ENCODE measurements at regions not wholly inside any gene's neighbourhood (a gene's known extent, or its start where the extent isn't known, plus 50 kb on each side); places are given as distances from the start of the nearest gene placed in this dataset.

DNA sequence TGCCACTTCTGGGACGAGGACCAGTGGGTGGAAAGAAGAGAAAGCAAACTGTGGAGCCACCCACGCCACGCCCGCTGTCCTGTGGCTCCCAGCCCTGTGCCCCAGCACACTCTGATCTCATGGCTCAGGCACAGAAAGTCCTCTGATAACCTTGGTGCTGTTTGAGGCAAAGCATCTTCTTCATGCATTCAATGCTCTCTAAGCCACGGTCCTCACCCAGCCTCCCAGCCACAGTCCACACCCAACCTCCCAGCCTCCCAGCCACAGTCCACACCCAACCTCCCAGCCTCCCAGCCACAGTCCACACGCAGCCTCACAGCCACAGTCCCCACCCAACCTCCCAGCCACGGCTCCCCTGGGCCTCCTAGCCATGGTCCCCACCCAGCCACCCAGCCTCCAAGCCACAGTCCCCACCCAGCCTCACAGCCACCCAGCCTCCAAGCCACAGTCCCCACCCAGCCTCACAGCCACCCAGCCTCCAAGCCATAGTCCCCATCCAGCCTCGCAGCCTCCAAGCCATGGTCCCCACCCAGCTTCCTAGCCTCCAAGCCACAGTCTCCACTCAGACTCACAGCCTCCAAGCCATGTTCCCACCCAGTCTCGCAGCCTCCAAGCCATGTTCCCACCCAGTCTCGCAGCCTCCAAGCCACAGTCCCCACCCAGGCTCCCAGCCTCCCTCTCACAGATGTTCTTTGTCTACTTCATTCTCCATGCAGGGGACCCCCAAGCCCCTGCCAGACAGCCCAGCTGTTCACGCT lies 74.9 kb downstream of the SOX1 start:
- no peak overlapping the region for H3K27ac ChIP-seq (ENCODE audit: low read depth in 1 of 2, low read length in 1 of 2)
- no peaks in the 10 kb centered on the region for H3K4me1 ChIP-seq (ENCODE audit: control insufficient read depth in 5 of 5, insufficient read depth in 5 of 5, low read length in 5 of 5)
- H3K36me3 ChIP-seq (ENCODE audit: control insufficient read depth in 4 of 4, insufficient read depth in 4 of 4, low read length in 4 of 4) = no peaks in the 10 kb centered on the region
- H3K9ac ChIP-seq (ENCODE audit: insufficient read depth in 1 of 2, low read length in 2 of 2) = no peak overlapping the region
- peaks cover 0 to 17% (median 2%) of the 10 kb centered on the region in 3 donors for H3K27me3 ChIP-seq (ENCODE audit: control insufficient read depth in 3 of 3, insufficient read depth in 3 of 3, low read length in 2 of 3)
- ATAC-seq (ENCODE audit: insufficient read depth, low FRiP score) = no peak
- H3K9me3 ChIP-seq (ENCODE audit: control insufficient read depth in 4 of 4, insufficient read depth in 3 of 4, low read length in 3 of 4) = peaks cover 0 to 4% (median 2%) of the 10 kb centered on the region in 4 donors
- DNase-seq = no peak
- WGBS, 2 donors = 85 to 91% methylated on average over 11 of the region's 11 CpGs
- H3K4me3 ChIP-seq = no peak overlapping the region
- TF ChIP-seq, protein P1, sequence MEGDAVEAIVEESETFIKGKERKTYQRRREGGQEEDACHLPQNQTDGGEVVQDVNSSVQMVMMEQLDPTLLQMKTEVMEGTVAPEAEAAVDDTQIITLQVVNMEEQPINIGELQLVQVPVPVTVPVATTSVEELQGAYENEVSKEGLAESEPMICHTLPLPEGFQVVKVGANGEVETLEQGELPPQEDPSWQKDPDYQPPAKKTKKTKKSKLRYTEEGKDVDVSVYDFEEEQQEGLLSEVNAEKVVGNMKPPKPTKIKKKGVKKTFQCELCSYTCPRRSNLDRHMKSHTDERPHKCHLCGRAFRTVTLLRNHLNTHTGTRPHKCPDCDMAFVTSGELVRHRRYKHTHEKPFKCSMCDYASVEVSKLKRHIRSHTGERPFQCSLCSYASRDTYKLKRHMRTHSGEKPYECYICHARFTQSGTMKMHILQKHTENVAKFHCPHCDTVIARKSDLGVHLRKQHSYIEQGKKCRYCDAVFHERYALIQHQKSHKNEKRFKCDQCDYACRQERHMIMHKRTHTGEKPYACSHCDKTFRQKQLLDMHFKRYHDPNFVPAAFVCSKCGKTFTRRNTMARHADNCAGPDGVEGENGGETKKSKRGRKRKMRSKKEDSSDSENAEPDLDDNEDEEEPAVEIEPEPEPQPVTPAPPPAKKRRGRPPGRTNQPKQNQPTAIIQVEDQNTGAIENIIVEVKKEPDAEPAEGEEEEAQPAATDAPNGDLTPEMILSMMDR (IDR thresholded peaks at IDR 0.05; ENCODE audit: control extremely low read depth, extremely low read depth) = no peak

DNA sequence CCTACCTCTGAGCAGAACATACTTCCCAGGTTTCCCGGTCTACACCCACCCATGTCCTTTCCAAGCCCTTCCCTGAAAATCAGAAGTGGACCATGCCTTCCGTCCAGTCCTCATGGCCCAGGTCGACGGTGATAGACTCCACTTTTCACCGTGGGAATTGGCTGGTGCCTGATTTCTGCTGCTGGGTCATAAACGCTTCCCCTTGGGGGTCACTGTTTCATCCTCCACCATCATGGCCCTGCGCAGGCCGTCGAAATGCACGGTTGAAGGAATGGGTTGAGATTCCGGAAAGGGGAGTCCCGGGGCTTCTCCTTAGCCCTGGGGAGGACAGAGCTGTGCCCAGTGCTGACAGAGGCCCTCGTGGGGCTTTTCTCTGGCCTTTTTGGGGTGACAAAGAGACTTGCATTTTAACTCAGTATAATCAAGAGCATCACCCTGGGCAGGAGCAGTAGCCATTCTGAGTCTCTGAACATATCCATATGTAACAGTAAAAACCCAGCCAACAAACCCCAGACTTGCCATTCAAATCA lies 75.5 kb downstream of the SOX1 start:
- H3K9me3 ChIP-seq (ENCODE audit: control insufficient read depth in 4 of 4, insufficient read depth in 3 of 4, low read length in 3 of 4) = peaks cover 0 to 4% (median 2%) of the 10 kb centered on the region in 4 donors
- H3K27ac ChIP-seq (ENCODE audit: low read depth in 1 of 2, low read length in 1 of 2) = no peak overlapping the region
- 80 to 89% methylated on average over 13 of the region's 13 CpGs for WGBS, 2 donors
- TF ChIP-seq, protein P1 (IDR thresholded peaks at IDR 0.05; ENCODE audit: control extremely low read depth, extremely low read depth) = no peak
- H3K9ac ChIP-seq (ENCODE audit: insufficient read depth in 1 of 2, low read length in 2 of 2) = no peak overlapping the region
- no peaks in the 10 kb centered on the region for H3K4me1 ChIP-seq (ENCODE audit: control insufficient read depth in 5 of 5, insufficient read depth in 5 of 5, low read length in 5 of 5)
- DNase-seq = no peak
- no peaks in the 10 kb centered on the region for H3K36me3 ChIP-seq (ENCODE audit: control insufficient read depth in 4 of 4, insufficient read depth in 4 of 4, low read length in 4 of 4)
- ATAC-seq (ENCODE audit: insufficient read depth, low FRiP score) = no peak
- peaks cover 0 to 17% (median 2%) of the 10 kb centered on the region in 3 donors for H3K27me3 ChIP-seq (ENCODE audit: control insufficient read depth in 3 of 3, insufficient read depth in 3 of 3, low read length in 2 of 3)
- no peak overlapping the region for H3K4me3 ChIP-seq

DNA sequence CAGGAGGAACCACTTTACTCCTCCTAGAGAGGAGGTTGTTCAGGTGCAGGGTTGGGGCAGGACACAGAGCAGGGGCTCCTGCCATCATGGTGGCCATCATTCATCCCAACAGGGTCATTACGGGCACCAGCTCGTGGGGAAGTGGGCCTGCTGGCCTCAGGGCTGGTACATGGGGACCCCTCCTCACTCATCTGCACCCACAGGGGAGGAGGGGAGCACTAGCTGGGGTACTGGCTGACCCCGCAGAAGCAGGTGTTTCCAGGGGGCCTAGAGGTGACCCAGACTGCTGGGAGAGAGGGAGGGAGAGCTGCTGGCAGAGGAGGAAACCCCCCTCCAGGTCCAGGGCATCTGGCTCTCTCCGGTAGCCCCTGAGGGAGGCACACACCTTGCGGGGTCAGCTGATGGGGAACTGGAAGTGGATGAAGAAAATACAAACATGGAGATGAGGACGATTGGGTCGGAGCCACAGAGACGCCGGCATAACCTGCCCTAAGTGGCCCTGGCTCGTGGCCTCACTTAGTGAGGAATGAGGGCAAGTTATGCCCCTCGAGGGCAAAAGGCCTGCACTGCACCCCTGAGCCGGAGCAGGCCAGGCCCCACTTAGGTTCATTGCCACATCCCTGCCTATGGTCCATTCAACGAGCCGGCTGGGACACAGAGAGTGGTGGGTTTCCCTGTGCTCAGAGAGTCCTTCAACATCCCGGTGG lies 76.2 kb downstream of the SOX1 start:
- DNase-seq (no peak), ATAC-seq (ENCODE audit: insufficient read depth, low FRiP score) (no peak)
- no peak overlapping the region for H3K4me3 ChIP-seq
- H3K27me3 ChIP-seq (ENCODE audit: control insufficient read depth in 3 of 3, insufficient read depth in 3 of 3, low read length in 2 of 3) = peaks cover 0 to 17% (median 2%) of the 10 kb centered on the region in 3 donors
- no peaks in the 10 kb centered on the region for H3K4me1 ChIP-seq (ENCODE audit: control insufficient read depth in 5 of 5, insufficient read depth in 5 of 5, low read length in 5 of 5)
- H3K36me3 ChIP-seq (ENCODE audit: control insufficient read depth in 4 of 4, insufficient read depth in 4 of 4, low read length in 4 of 4) = no peaks in the 10 kb centered on the region
- TF ChIP-seq, protein P1 (IDR thresholded peaks at IDR 0.05; ENCODE audit: control extremely low read depth, extremely low read depth) = no peak
- peaks cover 0 to 4% (median 2%) of the 10 kb centered on the region in 4 donors for H3K9me3 ChIP-seq (ENCODE audit: control insufficient read depth in 4 of 4, insufficient read depth in 3 of 4, low read length in 3 of 4)
- H3K9ac ChIP-seq (ENCODE audit: insufficient read depth in 1 of 2, low read length in 2 of 2) = no peak overlapping the region
- H3K27ac ChIP-seq (ENCODE audit: low read depth in 1 of 2, low read length in 1 of 2) = no peak overlapping the region
- WGBS, 2 donors = 84 to 87% methylated on average over 15 of the region's 15 CpGs

Measured in lung (tissue), 11 donors.